ENCODE measurements at regions not wholly inside any gene's neighbourhood (a gene's known extent, or its start where the extent isn't known, plus 50 kb on each side); places are given as distances from the start of the nearest gene placed in this dataset.

DNA sequence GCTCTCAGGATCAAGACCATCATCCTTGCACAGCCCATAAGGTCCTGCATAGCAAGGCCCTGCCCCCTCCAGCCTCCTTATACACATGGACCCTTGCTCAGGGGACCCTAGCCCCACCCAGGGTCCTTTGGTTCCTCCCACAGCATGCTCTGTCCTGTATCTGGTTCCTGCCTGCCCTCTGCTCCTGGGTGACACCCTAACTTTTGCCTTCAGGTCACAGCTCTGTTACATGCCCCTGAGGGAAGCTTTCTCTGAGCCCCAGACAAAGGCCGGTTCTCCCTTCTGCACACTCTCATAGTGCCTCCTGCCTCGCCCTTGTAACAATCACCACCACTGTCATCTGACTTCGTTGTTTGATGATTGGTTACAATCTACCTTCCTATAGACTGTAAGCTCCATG is 204.8 kb downstream of the SMAD2 start:
- no peak for FAIRE-seq
- 0% methylated on average over 3 of the region's 3 CpGs for WGBS (ENCODE audit: missing lambda C conversion rate)

DNA sequence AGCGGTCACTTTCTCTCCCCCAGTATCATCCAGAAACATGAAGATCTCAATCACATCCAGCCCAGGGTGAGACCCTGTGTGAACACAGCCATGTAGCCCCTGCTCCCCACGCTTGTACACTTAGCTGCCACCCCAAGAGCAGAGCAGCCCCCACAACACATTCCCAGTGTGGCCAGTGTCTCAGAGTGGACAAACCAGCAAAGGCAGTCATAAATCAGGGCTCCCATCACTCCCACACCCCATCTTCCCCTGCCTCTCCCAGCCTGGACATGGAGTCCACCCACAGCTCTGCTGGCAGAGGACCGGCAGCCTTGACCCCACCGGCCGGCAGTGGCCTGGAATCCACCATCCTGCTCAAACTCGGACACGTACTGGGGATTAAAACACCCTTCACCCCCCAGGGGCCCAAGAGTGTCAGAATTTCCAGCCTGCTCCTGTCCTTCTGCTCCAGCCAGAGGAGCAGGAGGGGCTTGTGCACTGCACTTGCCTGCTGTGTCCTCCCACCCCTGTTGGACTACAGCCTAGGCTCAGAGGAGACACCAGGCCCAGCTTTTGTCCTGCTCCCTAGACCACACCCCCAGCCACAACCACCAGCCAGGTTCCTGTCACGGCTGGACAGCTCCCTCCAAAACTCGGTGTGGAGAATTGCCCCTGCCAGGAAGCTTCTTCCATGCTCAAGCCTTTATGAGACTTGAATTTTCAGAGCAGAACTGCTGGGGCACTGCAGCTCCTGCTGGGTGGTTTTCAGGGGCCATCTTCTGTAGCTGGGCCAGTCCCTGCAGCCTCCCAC is 206.1 kb downstream of the SMAD2 start:
- no peak for TF ChIP-seq EHF (CRISPR knock-in tag; IDR thresholded peaks at IDR 0.05)
- TF ChIP-seq, protein P1, sequence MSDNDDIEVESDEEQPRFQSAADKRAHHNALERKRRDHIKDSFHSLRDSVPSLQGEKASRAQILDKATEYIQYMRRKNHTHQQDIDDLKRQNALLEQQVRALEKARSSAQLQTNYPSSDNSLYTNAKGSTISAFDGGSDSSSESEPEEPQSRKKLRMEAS (IDR thresholded peaks at IDR 0.05): no peak
- no peak for TF ChIP-seq RARB (CRISPR knock-in tag; IDR thresholded peaks at IDR 0.05)
- Histone ChIP-seq H3K9me3 (no peaks in the 10 kb centered on the region), H3K27ac (no peak overlapping the region), H3K4me3 (no peak overlapping the region), H3K4me2 (no peak overlapping the region), H3K4me1 (no peaks in the 10 kb centered on the region)
- 2% methylated on average over 7 of the region's 9 CpGs for WGBS (ENCODE audit: missing lambda C conversion rate)
- FAIRE-seq: no peak
- DNase-seq (ENCODE audit: low read depth in 1 of 2, low spot score in 1 of 2): no peak
- ATAC-seq: no peak
- ChIA-PET CTCF (interaction anchor here (0.8 to 1.2 kb wide), 2 partner anchors 11 to 24 kb away, joined by 3 to 5 read pairs; no protein-coding TSS in a partner anchor), POLR2A (no interaction called here)

More for the DNA sequence above, 204.8 kb downstream of the SMAD2 start:
- Histone ChIP-seq H3K4me2 (no peak overlapping the region), H3K9me3 (no peaks in the 10 kb centered on the region), H3K4me1 (no peaks in the 10 kb centered on the region), H3K27ac (no peak overlapping the region), H3K4me3 (no peak overlapping the region)
- DNase-seq (ENCODE audit: low read depth in 1 of 2, low spot score in 1 of 2) (no peak), ATAC-seq (no peak)
- no peak for TF ChIP-seq RFX5 (IDR thresholded peaks at IDR 0.05)
- TF ChIP-seq TP53 (CRISPR knock-in tag; IDR thresholded peaks at IDR 0.05): no peak
- TF ChIP-seq ESRRA (IDR thresholded peaks at IDR 0.05; ENCODE audit: borderline replicate concordance, low read length): no peak
- no peak for TF ChIP-seq MYC (IDR thresholded peaks at IDR 0.05; ENCODE audit: borderline replicate concordance, low read length)
- TF ChIP-seq POLR2A (IDR thresholded peaks at IDR 0.05; ENCODE audit: low read length): no peak
- TF ChIP-seq POLR2AphosphoS2 (conservative IDR thresholded peaks at IDR 0.05; ENCODE audit: low read length): no peak
- TF ChIP-seq HEYL (CRISPR knock-in tag; IDR thresholded peaks at IDR 0.05): no peak
- TF ChIP-seq CBX8 (IDR thresholded peaks at IDR 0.05): no peak
- TF ChIP-seq CHD2 (IDR thresholded peaks at IDR 0.05; ENCODE audit: low read length, partially characterized antibody): no peak
- ChIA-PET CTCF (interaction anchor here (1.2 to 1.3 kb wide), 2 partner anchors 13 to 23 kb away, joined by 3 to 5 read pairs; no protein-coding TSS in a partner anchor), POLR2A (no interaction called here)

DNA sequence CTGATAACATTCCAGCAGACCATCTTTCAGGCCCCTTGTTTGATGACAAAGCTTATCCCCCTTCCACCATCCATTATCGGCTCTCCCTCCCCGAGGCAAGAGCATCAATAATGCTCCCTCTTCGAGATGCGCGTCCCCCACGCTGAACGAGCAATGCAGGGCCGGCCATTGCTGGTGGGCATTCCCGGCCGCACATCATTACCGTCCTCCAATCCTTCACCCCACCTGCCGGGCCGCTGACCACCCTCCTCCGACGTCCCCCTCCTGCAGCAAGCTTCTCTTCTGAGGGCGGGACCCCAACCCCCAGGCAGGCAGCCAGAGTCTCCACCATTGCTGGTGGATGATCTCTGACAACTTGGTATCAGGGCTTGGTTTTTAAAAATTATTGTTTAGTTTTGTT is 208.6 kb downstream of the SMAD2 start:
- DNase-seq (ENCODE audit: low read depth in 1 of 2, low spot score in 1 of 2): no peak
- H3K9me3 ChIP-seq: no peaks in the 10 kb centered on the region
- WGBS (ENCODE audit: missing lambda C conversion rate): 46% methylated on average over 16 of the region's 16 CpGs
- ChIA-PET POLR2A (no interaction called here), CTCF (no interaction called here)
- no peak for ATAC-seq
- H3K4me3 ChIP-seq: no peak overlapping the region
- no peaks in the 10 kb centered on the region for H3K4me1 ChIP-seq
- no peak overlapping the region for H3K4me2 ChIP-seq
- no peak for TF ChIP-seq RNF2 (IDR thresholded peaks at IDR 0.05; ENCODE audit: borderline replicate concordance, low read depth)
- no peak for TF ChIP-seq BHLHE40 (IDR thresholded peaks at IDR 0.05; ENCODE audit: low read depth, low read length)
- no peak for TF ChIP-seq HOXB5 (CRISPR knock-in tag; IDR thresholded peaks at IDR 0.05)
- TF ChIP-seq, protein P2, sequence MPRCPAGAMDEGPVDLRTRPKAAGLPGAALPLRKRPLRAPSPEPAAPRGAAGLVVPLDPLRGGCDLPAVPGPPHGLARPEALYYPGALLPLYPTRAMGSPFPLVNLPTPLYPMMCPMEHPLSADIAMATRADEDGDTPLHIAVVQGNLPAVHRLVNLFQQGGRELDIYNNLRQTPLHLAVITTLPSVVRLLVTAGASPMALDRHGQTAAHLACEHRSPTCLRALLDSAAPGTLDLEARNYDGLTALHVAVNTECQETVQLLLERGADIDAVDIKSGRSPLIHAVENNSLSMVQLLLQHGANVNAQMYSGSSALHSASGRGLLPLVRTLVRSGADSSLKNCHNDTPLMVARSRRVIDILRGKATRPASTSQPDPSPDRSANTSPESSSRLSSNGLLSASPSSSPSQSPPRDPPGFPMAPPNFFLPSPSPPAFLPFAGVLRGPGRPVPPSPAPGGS (IDR thresholded peaks at IDR 0.05): no peak
- no peak for TF ChIP-seq EHF (CRISPR knock-in tag; IDR thresholded peaks at IDR 0.05)
- no peak for TF ChIP-seq POLR2A (IDR thresholded peaks at IDR 0.05; ENCODE audit: low read length)
- TF ChIP-seq, protein P3, sequence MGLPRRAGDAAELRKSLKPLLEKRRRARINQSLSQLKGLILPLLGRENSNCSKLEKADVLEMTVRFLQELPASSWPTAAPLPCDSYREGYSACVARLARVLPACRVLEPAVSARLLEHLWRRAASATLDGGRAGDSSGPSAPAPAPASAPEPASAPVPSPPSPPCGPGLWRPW (IDR thresholded peaks at IDR 0.05): no peak
- no peak for TF ChIP-seq ZNF302 (CRISPR knock-in tag; IDR thresholded peaks at IDR 0.05)
- TF ChIP-seq, protein P4, sequence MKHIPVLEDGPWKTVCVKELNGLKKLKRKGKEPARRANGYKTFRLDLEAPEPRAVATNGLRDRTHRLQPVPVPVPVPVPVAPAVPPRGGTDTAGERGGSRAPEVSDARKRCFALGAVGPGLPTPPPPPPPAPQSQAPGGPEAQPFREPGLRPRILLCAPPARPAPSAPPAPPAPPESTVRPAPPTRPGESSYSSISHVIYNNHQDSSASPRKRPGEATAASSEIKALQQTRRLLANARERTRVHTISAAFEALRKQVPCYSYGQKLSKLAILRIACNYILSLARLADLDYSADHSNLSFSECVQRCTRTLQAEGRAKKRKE (CRISPR knock-in tag; IDR thresholded peaks at IDR 0.05; ENCODE audit: low read depth): no peak
- TF ChIP-seq CHD4 (IDR thresholded peaks at IDR 0.05; ENCODE audit: borderline replicate concordance): no peak
- TF ChIP-seq JUNB (IDR thresholded peaks at IDR 0.05): no peak
- no peak for TF ChIP-seq CBX8 (IDR thresholded peaks at IDR 0.05)
- no peak for TF ChIP-seq KDM5A (IDR thresholded peaks at IDR 0.05)
- no peak for TF ChIP-seq RCOR1 (IDR thresholded peaks at IDR 0.05; ENCODE audit: low read depth, low read length)
- TF ChIP-seq NFE2L2 (conservative IDR thresholded peaks at IDR 0.05; ENCODE audit: low read length): no peak
- no peak for TF ChIP-seq FOSB (CRISPR knock-in tag; IDR thresholded peaks at IDR 0.05)
- TF ChIP-seq CHD2 (IDR thresholded peaks at IDR 0.05; ENCODE audit: low read length, partially characterized antibody): no peak
- H3K27ac ChIP-seq: no peak overlapping the region
- no peak for FAIRE-seq

All from A549 (cell line).